MM.1S (cell line): ENCODE measurements at regions not wholly inside any gene's neighbourhood (a gene's known extent, or its start where the extent isn't known, plus 50 kb on each side); places are given as distances from the start of the nearest gene placed in this dataset.

Source experiments
- DNase-seq: peaks from one replicate; pipeline ENCODE4 v3.0.0-alpha.2; 2015
- H2AFZ ChIP-seq: fragments of 300-600 bp; sonication (generic); 2 replicates; pipeline ENCODE4 v1.6.0; 2016; ENCODE audit warnings: antibody characterized with exemption, low read length
- H3F3A ChIP-seq: fragments of 300-600 bp; sonication (generic); 2 replicates; pipeline ENCODE4 v1.6.1; 2016; ENCODE audit warnings: mild to moderate bottlenecking, antibody characterized with exemption, low read length, moderate library complexity, mixed read lengths; ENCODE audit not compliant: insufficient read depth
- H3K27ac ChIP-seq: fragments of 300-600 bp; sonication (generic); 2 replicates; pipeline ENCODE4 v1.5.1; 2016; ENCODE audit warnings: mild to moderate bottlenecking, low read length
- H3K27me3 ChIP-seq: fragments of 300-600 bp; sonication (generic); replicated peaks from 2 replicates; pipeline ENCODE4 v1.6.0; 2016; ENCODE audit warnings: low read length; ENCODE audit not compliant: insufficient read depth
- H3K36me3 ChIP-seq: fragments of 300-600 bp; sonication (generic); replicated peaks from 2 replicates; pipeline ENCODE4 v1.6.1; 2016; ENCODE audit warnings: mild to moderate bottlenecking, low read length, mixed read lengths; ENCODE audit not compliant: insufficient read depth
- H3K4me1 ChIP-seq: fragments of 300-600 bp; sonication (generic); 2 replicates; pipeline ENCODE4 v1.6.1; 2016; ENCODE audit warnings: low read length, mixed read lengths
- H3K4me2 ChIP-seq: fragments of 300-600 bp; sonication (generic); 2 replicates; pipeline ENCODE4 v1.6.0; 2016; ENCODE audit warnings: low read depth, low read length
- H3K4me3 ChIP-seq: fragments of 300-600 bp; sonication (generic); 2 replicates; pipeline ENCODE4 v1.5.1; 2016; ENCODE audit warnings: low read length, mixed read lengths
- H3K79me2 ChIP-seq: fragments of 300-600 bp; sonication (generic); 2 replicates; pipeline ENCODE4 v1.6.1; 2016; ENCODE audit warnings: mixed run types, low read length, mixed read lengths
- H3K9ac ChIP-seq: fragments of 300-600 bp; sonication (generic); 2 replicates; pipeline ENCODE4 v1.6.1; 2016; ENCODE audit warnings: low read length, mixed read lengths
- H3K9me2 ChIP-seq: fragments of 300-600 bp; sonication (generic); replicated peaks from 2 replicates; pipeline ENCODE4 v1.6.1; 2016; ENCODE audit warnings: mild to moderate bottlenecking, low read length, mixed read lengths; ENCODE audit not compliant: insufficient read depth
- H3K9me3 ChIP-seq: fragments of 300-600 bp; sonication (generic); replicated peaks from 2 replicates; pipeline ENCODE4 v1.6.1; 2016; ENCODE audit warnings: mild to moderate bottlenecking, low read length, mixed read lengths; ENCODE audit not compliant: insufficient read depth
- H4K20me1 ChIP-seq: fragments of 300-600 bp; sonication (generic); 2 replicates; pipeline ENCODE4 v1.6.1; 2016; ENCODE audit warnings: mild to moderate bottlenecking, low read length, moderate library complexity, mixed read lengths; ENCODE audit not compliant: insufficient read depth
- EZH2 ChIP-seq: fragments of 300-600 bp; sonication (generic); optimal IDR thresholded peaks from 2 replicates; pipeline ENCODE3; 2017; ENCODE audit warnings: low read depth, mild to moderate bottlenecking, antibody characterized with exemption, low read length, mixed read lengths
- EZH2phosphoT487 ChIP-seq: fragments of 300-600 bp; sonication (generic); IDR thresholded peaks from 2 replicates; pipeline ENCODE4 v1.6.1; 2018; ENCODE audit warnings: antibody characterized with exemption, low read length
- TF ChIP-seq, protein P1 (sequence below): fragments of 300-600 bp; sonication (generic); IDR thresholded peaks from 2 replicates; pipeline ENCODE4 v1.5.1; 2016; ENCODE audit warnings: antibody characterized with exemption, low read length, mixed read lengths

- Histone ChIP-seq H3K4me3 (no peak overlapping the region), H3K9ac (no peak overlapping the region), H3K79me2 (no peaks in the 10 kb centered on the region), H3K4me1 (no peaks in the 10 kb centered on the region), H3K27ac (no peak overlapping the region), H3K27me3 (no peaks in the 10 kb centered on the region), H3K4me2 (no peak overlapping the region), H4K20me1 (no peaks in the 10 kb centered on the region), H2AFZ (no peak overlapping the region), H3K9me2 (no peaks in the 10 kb centered on the region), H3F3A (no peaks in the 10 kb centered on the region), H3K9me3 (no peaks in the 10 kb centered on the region), H3K36me3 (no peaks in the 10 kb centered on the region)
- TF ChIP-seq EZH2, result no peak
- TF ChIP-seq, protein P1, sequence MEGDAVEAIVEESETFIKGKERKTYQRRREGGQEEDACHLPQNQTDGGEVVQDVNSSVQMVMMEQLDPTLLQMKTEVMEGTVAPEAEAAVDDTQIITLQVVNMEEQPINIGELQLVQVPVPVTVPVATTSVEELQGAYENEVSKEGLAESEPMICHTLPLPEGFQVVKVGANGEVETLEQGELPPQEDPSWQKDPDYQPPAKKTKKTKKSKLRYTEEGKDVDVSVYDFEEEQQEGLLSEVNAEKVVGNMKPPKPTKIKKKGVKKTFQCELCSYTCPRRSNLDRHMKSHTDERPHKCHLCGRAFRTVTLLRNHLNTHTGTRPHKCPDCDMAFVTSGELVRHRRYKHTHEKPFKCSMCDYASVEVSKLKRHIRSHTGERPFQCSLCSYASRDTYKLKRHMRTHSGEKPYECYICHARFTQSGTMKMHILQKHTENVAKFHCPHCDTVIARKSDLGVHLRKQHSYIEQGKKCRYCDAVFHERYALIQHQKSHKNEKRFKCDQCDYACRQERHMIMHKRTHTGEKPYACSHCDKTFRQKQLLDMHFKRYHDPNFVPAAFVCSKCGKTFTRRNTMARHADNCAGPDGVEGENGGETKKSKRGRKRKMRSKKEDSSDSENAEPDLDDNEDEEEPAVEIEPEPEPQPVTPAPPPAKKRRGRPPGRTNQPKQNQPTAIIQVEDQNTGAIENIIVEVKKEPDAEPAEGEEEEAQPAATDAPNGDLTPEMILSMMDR, result no peak
- TF ChIP-seq EZH2phosphoT487, result no peak
- DNase-seq, result no peak
Measured at GRCh38 chr3:4033296-4033695, 234.1 kb downstream of the LRRN1 start.

GRCh38 chr3:4036046-4036445, 236.8 kb downstream of the LRRN1 start:
- H3K9ac ChIP-seq, result no peak overlapping the region
- no peaks in the 10 kb centered on the region for H3F3A ChIP-seq
- DNase-seq, result no peak
- no peak overlapping the region for H3K4me2 ChIP-seq
- no peaks in the 10 kb centered on the region for H3K9me2 ChIP-seq
- H3K27me3 ChIP-seq, result no peaks in the 10 kb centered on the region
- H3K9me3 ChIP-seq, result no peaks in the 10 kb centered on the region
- no peak overlapping the region for H3K4me3 ChIP-seq
- H3K79me2 ChIP-seq, result no peaks in the 10 kb centered on the region
- no peak overlapping the region for H3K27ac ChIP-seq
- TF ChIP-seq EZH2phosphoT487 (no peak), EZH2 (no peak)
- TF ChIP-seq, protein P1, result no peak
- no peaks in the 10 kb centered on the region for H3K4me1 ChIP-seq
- no peaks in the 10 kb centered on the region for H3K36me3 ChIP-seq
- no peaks in the 10 kb centered on the region for H4K20me1 ChIP-seq
- no peak overlapping the region for H2AFZ ChIP-seq

- Histone ChIP-seq H3K79me2 (no peaks in the 10 kb centered on the region), H3K27me3 (no peaks in the 10 kb centered on the region), H3K9me3 (no peaks in the 10 kb centered on the region), H3K4me2 (no peak overlapping the region), H4K20me1 (no peaks in the 10 kb centered on the region), H3K27ac (no peak overlapping the region), H3K9me2 (no peaks in the 10 kb centered on the region), H3K4me1 (no peaks in the 10 kb centered on the region), H2AFZ (no peak overlapping the region), H3F3A (no peaks in the 10 kb centered on the region), H3K36me3 (no peaks in the 10 kb centered on the region), H3K9ac (no peak overlapping the region), H3K4me3 (no peak overlapping the region)
- TF ChIP-seq EZH2 (no peak), EZH2phosphoT487 (no peak)
- TF ChIP-seq, protein P1, result no peak
- DNase-seq, result no peak
Measured at GRCh38 chr3:4038351-4038750, 239.1 kb downstream of the LRRN1 start.
